B cell (primary cell): ENCODE measurements at regions not wholly inside any gene's neighbourhood (a gene's known extent, or its start where the extent isn't known, plus 50 kb on each side); places are given as distances from the start of the nearest gene placed in this dataset.
A peak's percentile ranks its signal among the peaks of the same experiment; 100 is the strongest.

Source experiments
- ATAC-seq: fragments of 200-7000 bp; cut with Tn5 transposase; one replicate; pipeline ENCODE4 v1.10.0; 2021; ENCODE audit warnings: low read depth, mild to moderate bottlenecking, moderate number of reproducible peaks, moderate library complexity
- CTCF ChIA-PET: fragments of 350-600 bp; sonication (Branson Sonifier 250); formaldehyde crosslinking; loops from one replicate; lab custom pipeline; 2021; ENCODE audit warnings: antibody characterized with exemption, inconsistent platforms; lab: Charles Lee
- POLR2A ChIA-PET: fragments of 350-600 bp; sonication (Branson Sonifier 250); formaldehyde crosslinking; loops from one replicate; lab custom pipeline; 2021; ENCODE audit warnings: antibody characterized with exemption; lab: Charles Lee
- DNase-seq: peaks from one replicate; pipeline ENCODE4 v3.0.0; 2013
- H2AFZ ChIP-seq: 2 replicates; pipeline ENCODE4 v1.6.1; 2012; ENCODE audit warnings: mild to moderate bottlenecking, low read depth, low read length; ENCODE audit not compliant: insufficient read depth, poor library complexity, severe bottlenecking
- H3K27ac ChIP-seq, 2 donors: 1 replicate in 1 of 2; 2 replicates in 1 of 2; pipeline ENCODE4 v1.5.1; 2012 to 2013; ENCODE audit warnings: low read length in 2 of 2, mild to moderate bottlenecking in 2 of 2, moderate library complexity in 1 of 2
- H3K27me3 ChIP-seq, 4 experiments: fragments of 200-600 bp in 1 of 4; sonication (generic) in 1 of 4; replicated peaks in 1 of 4; 1 replicate in 2 of 4; 2 replicates in 2 of 4; pipeline versions ENCODE4 v1.6.1 to v1.7.0; 2013 to 2016; ENCODE audit warnings: low read length in 3 of 4, mild to moderate bottlenecking in 2 of 4, mixed read lengths in 1 of 4, moderate library complexity in 1 of 4; ENCODE audit not compliant: insufficient read depth in 4 of 4, control insufficient read depth in 3 of 4; ENCODE audit errors: control extremely low read depth in 1 of 4
- H3K36me3 ChIP-seq, 2 experiments: replicated peaks in 1 of 2; 1 replicate in 1 of 2; 2 replicates in 1 of 2; pipeline versions ENCODE4 v1.6.1 to v1.7.1; 2013; ENCODE audit warnings: low read length in 1 of 2; ENCODE audit not compliant: insufficient read depth in 2 of 2, control insufficient read depth in 1 of 2; ENCODE audit errors: control extremely low read depth in 1 of 2, extremely low read depth in 1 of 2
- H3K4me1 ChIP-seq, 2 donors: fragments of 200-600 bp in 1 of 2; sonication (generic) in 1 of 2; 1 replicate in 1 of 2; 2 replicates in 1 of 2; pipeline versions ENCODE4 v1.5.1 to v1.6.1; 2013 to 2017; ENCODE audit warnings: low read length in 2 of 2; ENCODE audit not compliant: control insufficient read depth in 2 of 2, insufficient read depth in 2 of 2
- H3K4me2 ChIP-seq: replicated peaks from 2 replicates; pipeline ENCODE3; 2012; ENCODE audit warnings: mild to moderate bottlenecking, low read depth, low read length; ENCODE audit not compliant: poor library complexity, severe bottlenecking
- H3K4me3 ChIP-seq, 5 experiments: fragments of 200-600 bp in 1 of 5; sonication (generic) in 1 of 5; 1 replicate in 3 of 5; 2 replicates in 2 of 5; pipeline versions ENCODE4 v1.5.1 to v1.7.0; 2011 to 2016; ENCODE audit warnings: low read length in 4 of 5, mild to moderate bottlenecking in 4 of 5, low read depth in 2 of 5, control low read depth in 1 of 5, moderate library complexity in 1 of 5; ENCODE audit not compliant: insufficient read depth in 1 of 5; ENCODE audit errors: control extremely low read depth in 1 of 5, extremely low read depth in 1 of 5
- H3K79me2 ChIP-seq: fragments of 200-600 bp; sonication (generic); one replicate; pipeline ENCODE4 v1.6.0; 2016; ENCODE audit warnings: low read length; ENCODE audit not compliant: control insufficient read depth, insufficient read depth
- H3K9ac ChIP-seq: fragments of 200-600 bp; sonication (generic); 2 replicates; pipeline ENCODE4 v1.6.1; 2017; ENCODE audit warnings: mild to moderate bottlenecking, low read length, moderate library complexity
- H3K9me3 ChIP-seq, 3 donors: one replicate each; pipeline versions ENCODE4 v1.6.1 to v1.7.1; 2013; ENCODE audit warnings: low read length in 2 of 3; ENCODE audit not compliant: control insufficient read depth in 2 of 3, insufficient read depth in 1 of 3; ENCODE audit errors: control extremely low read depth in 1 of 3
- H4K20me1 ChIP-seq: 2 replicates; pipeline ENCODE4 v1.6.0; 2012; ENCODE audit warnings: mild to moderate bottlenecking, low read length; ENCODE audit not compliant: insufficient read depth, control insufficient read depth, poor library complexity, severe bottlenecking
- H3K27ac Mint-ChIP-seq: one replicate; pipeline ENCODE4 v1.8.0; 2021; ENCODE audit warnings: mixed read lengths
- H3K27me3 Mint-ChIP-seq: one replicate; pipeline ENCODE4 v1.8.0; 2021; ENCODE audit warnings: mixed read lengths
- H3K4me1 Mint-ChIP-seq: one replicate; pipeline ENCODE4 v1.8.0; 2021; ENCODE audit warnings: mixed read lengths
- H3K4me3 Mint-ChIP-seq: one replicate; pipeline ENCODE4 v1.8.0; 2021; ENCODE audit warnings: mixed read lengths
- H3K9me3 Mint-ChIP-seq: one replicate; pipeline ENCODE4 v1.8.0; 2022; ENCODE audit warnings: mixed read lengths; ENCODE audit not compliant: insufficient read depth
- EZH2 ChIP-seq: IDR thresholded peaks from 2 replicates; pipeline ENCODE4 v1.6.1; 2012; ENCODE audit warnings: borderline replicate concordance, low read depth, mild to moderate bottlenecking, moderate library complexity, low read length; ENCODE audit not compliant: insufficient read depth, poor library complexity, severe bottlenecking
- WGBS: methylation state at CpG from one replicate; pipeline ENCODE4 v1.1.5; 2013; ENCODE audit warnings: missing lambda C conversion rate; ENCODE audit not compliant: insufficient coverage; 5-methylcytosine and 5-hydroxymethylcytosine counted together
- intact Hi-C: fragments of 100-400 bp; cut with micrococcal nuclease; formaldehyde crosslinking; loops from one replicate; pipeline ENCODE4 v1.10.0; 2022
- TF ChIP-seq, protein P1 (sequence below): fragments of 200-600 bp; IDR thresholded peaks from one replicate; pipeline ENCODE4 v1.8.0; 2022; ENCODE audit warnings: antibody characterized with exemption, mild to moderate bottlenecking

DNA sequence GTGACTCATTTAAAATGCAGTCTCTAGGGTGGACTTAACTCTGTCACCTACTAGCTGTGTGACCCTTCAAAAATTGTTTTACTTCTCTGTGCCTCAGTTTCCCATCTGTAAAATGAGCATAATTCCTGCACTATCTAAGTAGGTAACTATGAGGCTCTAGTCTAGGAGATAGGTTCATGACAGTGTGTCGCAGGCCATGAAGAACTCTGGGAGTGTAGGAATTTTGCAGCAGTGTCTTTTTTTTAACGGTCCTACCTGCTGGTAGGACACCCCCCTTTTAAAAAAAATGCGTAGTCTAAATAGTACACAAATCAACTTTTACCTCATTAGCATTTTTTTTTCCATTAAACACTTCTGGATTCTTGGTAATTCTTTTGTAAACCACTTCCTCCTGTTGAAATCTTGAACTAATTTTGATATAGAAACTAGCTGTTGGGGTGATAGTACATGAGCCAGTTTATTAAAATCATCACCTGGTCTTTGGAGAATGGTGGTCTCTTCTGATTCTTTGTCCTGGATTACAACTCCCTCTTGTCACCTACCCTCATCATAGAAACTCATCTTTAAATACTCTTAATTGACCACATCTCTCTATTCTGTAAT, 86.0 kb upstream of the SLC38A2 start:
- WGBS, result 50% methylated on average over 2 of the region's 3 CpGs
- H4K20me1 ChIP-seq, result no peaks in the 10 kb centered on the region
- POLR2A ChIA-PET, result no interaction called here
- no peaks in the 10 kb centered on the region for H3K27me3 ChIP-seq
- DNase-seq (no peak), ATAC-seq (no peak)
- no peaks in the 10 kb centered on the region for H3K36me3 ChIP-seq
- Mint-ChIP-seq H3K4me3 (no peak overlapping the region), H3K9me3 (no peaks in the 10 kb centered on the region), H3K4me1 (peaks cover 62% of the 10 kb centered on the region), H3K27ac (peak overlapping the region; percentile 12), H3K27me3 (no peaks in the 10 kb centered on the region)
- no peak overlapping the region for H2AFZ ChIP-seq
- H3K4me2 ChIP-seq, result peak overlapping the region; percentile 77
- intact Hi-C loops, result loop anchor here (5.0 kb wide), 1 partner anchor 71 kb away; no protein-coding TSS in a partner anchor
- peaks cover 57 to 64% of the 10 kb centered on the region in 2 donors for H3K4me1 ChIP-seq
- peak overlapping the region; percentile 67 to 78 for H3K27ac ChIP-seq
- no peak overlapping the region for H3K9ac ChIP-seq
- TF ChIP-seq, protein P1, sequence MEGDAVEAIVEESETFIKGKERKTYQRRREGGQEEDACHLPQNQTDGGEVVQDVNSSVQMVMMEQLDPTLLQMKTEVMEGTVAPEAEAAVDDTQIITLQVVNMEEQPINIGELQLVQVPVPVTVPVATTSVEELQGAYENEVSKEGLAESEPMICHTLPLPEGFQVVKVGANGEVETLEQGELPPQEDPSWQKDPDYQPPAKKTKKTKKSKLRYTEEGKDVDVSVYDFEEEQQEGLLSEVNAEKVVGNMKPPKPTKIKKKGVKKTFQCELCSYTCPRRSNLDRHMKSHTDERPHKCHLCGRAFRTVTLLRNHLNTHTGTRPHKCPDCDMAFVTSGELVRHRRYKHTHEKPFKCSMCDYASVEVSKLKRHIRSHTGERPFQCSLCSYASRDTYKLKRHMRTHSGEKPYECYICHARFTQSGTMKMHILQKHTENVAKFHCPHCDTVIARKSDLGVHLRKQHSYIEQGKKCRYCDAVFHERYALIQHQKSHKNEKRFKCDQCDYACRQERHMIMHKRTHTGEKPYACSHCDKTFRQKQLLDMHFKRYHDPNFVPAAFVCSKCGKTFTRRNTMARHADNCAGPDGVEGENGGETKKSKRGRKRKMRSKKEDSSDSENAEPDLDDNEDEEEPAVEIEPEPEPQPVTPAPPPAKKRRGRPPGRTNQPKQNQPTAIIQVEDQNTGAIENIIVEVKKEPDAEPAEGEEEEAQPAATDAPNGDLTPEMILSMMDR, result no peak
- TF ChIP-seq EZH2, result no peak
- CTCF ChIA-PET, result interaction anchor here (1.0 to 1.1 kb wide), 2 partner anchors 15 to 334 kb away, joined by 3 to 4 read pairs; no protein-coding TSS in a partner anchor
- no peaks in the 10 kb centered on the region for H3K9me3 ChIP-seq
- H3K4me3 ChIP-seq, result no peak overlapping the region
- peaks cover 5% of the 10 kb centered on the region for H3K79me2 ChIP-seq

- Histone ChIP-seq H3K27me3 (no peaks in the 10 kb centered on the region), H3K9me3 (no peaks in the 10 kb centered on the region), H3K4me2 (no peak overlapping the region), H4K20me1 (no peaks in the 10 kb centered on the region), H3K4me1 (peaks cover 57 to 64% of the 10 kb centered on the region in 2 donors), H3K79me2 (peaks cover 5% of the 10 kb centered on the region), H3K9ac (no peak overlapping the region), H3K4me3 (no peak overlapping the region), H2AFZ (no peak overlapping the region), H3K27ac (no peak overlapping the region), H3K36me3 (no peaks in the 10 kb centered on the region)
- Mint-ChIP-seq H3K4me1 (peaks cover 62% of the 10 kb centered on the region), H3K9me3 (no peaks in the 10 kb centered on the region), H3K4me3 (no peak overlapping the region), H3K27ac (no peak overlapping the region), H3K27me3 (no peaks in the 10 kb centered on the region)
- ATAC-seq, result no peak
- DNase-seq, result no peak
- ChIA-PET POLR2A (no interaction called here), CTCF (no interaction called here)
- intact Hi-C loops, result loop anchor here (2.0 to 5.0 kb wide), 2 partner anchors 15 to 71 kb away; no protein-coding TSS in a partner anchor
- WGBS, result no CpG with 5 or more reads among the region's 2 CpGs
- TF ChIP-seq, protein P1, result no peak
- no peak for TF ChIP-seq EZH2
These were observed 85.4 kb upstream of the SLC38A2 start for GRCh38 chr12:46457958-46458357.
